ENCODE measurements at regions not wholly inside any gene's neighbourhood (a gene's known extent, or its start where the extent isn't known, plus 50 kb on each side); places are given as distances from the start of the nearest gene placed in this dataset.

GRCh38 chr16:73308771-73309170 lies 260.8 kb upstream of the ZFHX3 start:
- TF ChIP-seq, protein P1, sequence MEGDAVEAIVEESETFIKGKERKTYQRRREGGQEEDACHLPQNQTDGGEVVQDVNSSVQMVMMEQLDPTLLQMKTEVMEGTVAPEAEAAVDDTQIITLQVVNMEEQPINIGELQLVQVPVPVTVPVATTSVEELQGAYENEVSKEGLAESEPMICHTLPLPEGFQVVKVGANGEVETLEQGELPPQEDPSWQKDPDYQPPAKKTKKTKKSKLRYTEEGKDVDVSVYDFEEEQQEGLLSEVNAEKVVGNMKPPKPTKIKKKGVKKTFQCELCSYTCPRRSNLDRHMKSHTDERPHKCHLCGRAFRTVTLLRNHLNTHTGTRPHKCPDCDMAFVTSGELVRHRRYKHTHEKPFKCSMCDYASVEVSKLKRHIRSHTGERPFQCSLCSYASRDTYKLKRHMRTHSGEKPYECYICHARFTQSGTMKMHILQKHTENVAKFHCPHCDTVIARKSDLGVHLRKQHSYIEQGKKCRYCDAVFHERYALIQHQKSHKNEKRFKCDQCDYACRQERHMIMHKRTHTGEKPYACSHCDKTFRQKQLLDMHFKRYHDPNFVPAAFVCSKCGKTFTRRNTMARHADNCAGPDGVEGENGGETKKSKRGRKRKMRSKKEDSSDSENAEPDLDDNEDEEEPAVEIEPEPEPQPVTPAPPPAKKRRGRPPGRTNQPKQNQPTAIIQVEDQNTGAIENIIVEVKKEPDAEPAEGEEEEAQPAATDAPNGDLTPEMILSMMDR (IDR thresholded peaks at IDR 0.05): no peak
- TF ChIP-seq POLR2AphosphoS5 (IDR thresholded peaks at IDR 0.05) (no peak), POLR2A (IDR thresholded peaks at IDR 0.05) (no peak)

All from suprapubic skin (tissue), 4 donors.